HUES6 (cell line): ENCODE measurements at regions not wholly inside any gene's neighbourhood (a gene's known extent, or its start where the extent isn't known, plus 50 kb on each side); places are given as distances from the start of the nearest gene placed in this dataset.

Experiments used
- H3K27ac ChIP-seq: 2 replicates; pipeline ENCODE4 v1.7.0; 2013; ENCODE audit warnings: low read depth, mild to moderate bottlenecking, low read length, inconsistent platforms
- H3K27me3 ChIP-seq: 2 replicates; pipeline ENCODE4 v1.6.1; 2013; ENCODE audit warnings: low read length; ENCODE audit not compliant: control insufficient read depth, insufficient read depth
- H3K36me3 ChIP-seq: 2 replicates; pipeline ENCODE4 v1.6.1; 2013; ENCODE audit warnings: low read length; ENCODE audit not compliant: control insufficient read depth, insufficient read depth
- H3K4me1 ChIP-seq: 2 replicates; pipeline ENCODE4 v1.6.1; 2013; ENCODE audit warnings: low read length; ENCODE audit not compliant: control insufficient read depth, insufficient read depth
- H3K4me3 ChIP-seq: 2 replicates; pipeline ENCODE4 v1.5.1; 2013; ENCODE audit warnings: low read depth, low read length
- H3K9ac ChIP-seq: one replicate; pipeline ENCODE4 v1.6.1; 2013; ENCODE audit warnings: mild to moderate bottlenecking, low read length
- H3K9me3 ChIP-seq: 2 replicates; pipeline ENCODE4 v1.6.1; 2013; ENCODE audit warnings: low read depth, low read length; ENCODE audit not compliant: control insufficient read depth, insufficient read depth

- H3K4me1 ChIP-seq: peaks cover 21% of the 10 kb centered on the region
- H3K9me3 ChIP-seq: no peaks in the 10 kb centered on the region
- no peak overlapping the region for H3K4me3 ChIP-seq
- no peaks in the 10 kb centered on the region for H3K36me3 ChIP-seq
- H3K27ac ChIP-seq: peak overlapping the region; percentile 63
- H3K27me3 ChIP-seq: no peaks in the 10 kb centered on the region
- H3K9ac ChIP-seq: no peak overlapping the region
These were observed 93.7 kb upstream of the AP1S2 start for GRCh38 chrX:15948318-15948660.

GRCh38 chrX:15947648-15948317 is 93.2 kb upstream of the AP1S2 start:
- Histone ChIP-seq H3K27ac (peak overlapping the region; percentile 63), H3K27me3 (no peaks in the 10 kb centered on the region)

DNA sequence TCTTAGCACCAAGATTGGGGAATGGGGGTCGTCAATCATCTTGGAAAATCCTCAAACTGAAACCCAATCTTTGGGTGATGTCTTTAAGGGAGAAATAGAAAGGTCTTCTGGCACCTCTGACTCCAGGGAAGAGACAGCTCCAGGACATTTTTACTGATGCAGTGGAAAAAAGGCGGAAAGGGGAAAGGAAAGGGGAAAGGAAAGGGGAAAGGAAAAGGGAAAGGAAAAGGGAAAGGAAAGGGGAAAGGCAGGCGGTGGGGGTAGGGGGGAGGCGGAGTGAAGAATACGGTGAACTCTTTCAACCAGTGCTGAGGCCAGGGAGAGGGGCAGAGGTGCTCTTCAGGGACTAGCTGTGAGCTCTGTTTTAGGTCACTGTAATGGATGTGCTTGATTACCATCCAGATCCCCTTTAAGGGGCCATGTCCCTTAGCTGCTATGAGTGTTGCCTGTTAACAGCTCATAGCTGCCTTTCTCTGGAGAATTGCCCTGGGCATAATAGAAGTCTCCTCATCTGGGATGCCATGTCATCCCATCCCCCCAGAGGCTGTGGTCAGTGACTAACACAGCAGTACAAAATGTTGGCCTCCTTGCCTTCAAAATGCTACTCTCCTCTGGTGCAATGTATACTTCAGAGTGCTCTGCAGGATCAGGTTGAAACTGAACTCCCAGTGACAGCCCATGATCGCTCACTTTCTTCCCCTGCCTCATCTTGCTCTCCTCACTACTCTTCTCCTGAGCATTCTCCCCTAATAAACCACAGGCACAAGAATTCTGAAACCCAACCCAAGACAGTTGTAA is 92.4 kb upstream of the AP1S2 start:
- H3K4me1 ChIP-seq: peaks cover 21% of the 10 kb centered on the region
- no peaks in the 10 kb centered on the region for H3K9me3 ChIP-seq
- no peaks in the 10 kb centered on the region for H3K36me3 ChIP-seq
- H3K9ac ChIP-seq: peak overlapping the region; percentile 46
- H3K4me3 ChIP-seq: peak overlapping the region; percentile 1; the same call in 1 of the 2 replicates
- H3K27ac ChIP-seq: peak overlapping the region; percentile 11; the same call in 1 of the 2 replicates
- H3K27me3 ChIP-seq: no peaks in the 10 kb centered on the region

More at GRCh38 chrX:15947648-15948317, 93.2 kb upstream of the AP1S2 start:
- Histone ChIP-seq H3K36me3 (no peaks in the 10 kb centered on the region), H3K9me3 (no peaks in the 10 kb centered on the region), H3K4me1 (peaks cover 21% of the 10 kb centered on the region), H3K9ac (no peak overlapping the region), H3K4me3 (peak overlapping the region; percentile 1; the same call in 1 of the 2 replicates)

GRCh38 chrX:15943391-15943790 is 88.8 kb upstream of the AP1S2 start:
- Histone ChIP-seq H3K4me1 (peaks cover 18% of the 10 kb centered on the region), H3K27ac (no peak overlapping the region), H3K36me3 (no peaks in the 10 kb centered on the region), H3K9me3 (peaks cover 3% of the 10 kb centered on the region; the same call in 1 of the 2 replicates), H3K9ac (no peak overlapping the region), H3K4me3 (no peak overlapping the region), H3K27me3 (no peaks in the 10 kb centered on the region)

DNA sequence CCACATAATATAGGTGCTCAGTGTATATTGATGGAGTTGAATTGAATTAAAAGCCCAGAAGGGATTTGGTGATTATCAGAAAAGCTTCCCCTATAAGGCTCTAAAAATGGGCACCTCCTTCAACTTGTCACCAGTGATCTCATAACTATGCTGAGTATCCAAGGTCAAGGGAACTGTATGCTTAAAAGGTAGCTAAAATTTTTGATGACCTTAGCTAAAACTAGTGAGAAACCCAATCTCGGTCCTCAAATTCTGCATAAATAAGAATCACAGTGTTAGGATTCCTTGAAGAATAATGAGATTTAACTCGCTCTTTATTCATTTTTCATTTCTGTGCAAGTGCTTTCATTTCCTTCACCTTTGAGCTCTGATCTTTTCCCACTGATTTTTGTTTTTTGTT is 87.7 kb upstream of the AP1S2 start:
- Histone ChIP-seq H3K4me3 (no peak overlapping the region), H3K36me3 (no peaks in the 10 kb centered on the region), H3K27me3 (no peaks in the 10 kb centered on the region), H3K9me3 (peaks cover 3% of the 10 kb centered on the region; the same call in 1 of the 2 replicates), H3K4me1 (peaks cover 8% of the 10 kb centered on the region), H3K27ac (no peak overlapping the region), H3K9ac (no peak overlapping the region)

DNA sequence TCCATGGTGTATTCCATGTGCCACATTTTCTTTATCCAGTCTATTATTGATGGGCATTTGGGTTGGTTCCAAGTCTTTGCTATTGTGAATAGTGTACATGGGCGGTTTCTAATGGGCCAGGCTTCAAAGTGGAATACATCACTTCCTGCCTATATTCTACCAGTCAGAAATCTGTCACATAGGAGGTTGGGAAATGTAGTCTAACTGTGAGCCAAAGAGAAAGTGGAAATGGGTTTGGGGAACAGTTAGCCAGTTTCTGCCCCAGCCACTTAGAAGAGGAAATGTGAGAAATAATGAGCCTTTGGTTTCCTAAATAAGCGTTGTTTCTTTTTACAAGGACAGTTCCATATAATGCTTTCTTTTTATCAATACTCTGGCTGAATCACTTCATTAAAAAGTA is 85.1 kb upstream of the AP1S2 start:
- no peak overlapping the region for H3K4me3 ChIP-seq
- no peak overlapping the region for H3K9ac ChIP-seq
- no peaks in the 10 kb centered on the region for H3K27me3 ChIP-seq
- H3K36me3 ChIP-seq: no peaks in the 10 kb centered on the region
- H3K4me1 ChIP-seq: no peaks in the 10 kb centered on the region
- H3K27ac ChIP-seq: no peak overlapping the region
- peaks cover 3% of the 10 kb centered on the region; the same call in 1 of the 2 replicates for H3K9me3 ChIP-seq

DNA sequence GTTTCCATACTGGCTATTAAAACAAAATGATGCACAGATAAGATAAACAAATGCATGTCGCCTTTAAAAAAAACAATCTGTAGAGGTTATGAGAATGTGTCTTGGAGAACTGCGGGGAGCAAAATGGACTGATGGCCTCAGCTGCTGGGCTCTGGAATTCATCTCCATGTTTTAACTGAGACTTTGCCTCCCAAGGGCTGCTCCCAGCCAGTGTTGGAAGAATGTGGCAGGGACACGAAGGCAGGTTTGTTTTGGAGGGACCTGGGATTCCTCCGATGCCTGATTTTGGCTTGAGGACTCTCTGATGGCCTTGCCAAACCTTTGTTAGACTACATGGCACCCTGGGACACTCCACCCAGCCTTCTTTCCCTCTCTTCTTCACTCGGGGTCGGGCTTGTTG is 83.5 kb upstream of the AP1S2 start:
- no peak overlapping the region for H3K4me3 ChIP-seq
- H3K36me3 ChIP-seq: no peaks in the 10 kb centered on the region
- no peak overlapping the region for H3K27ac ChIP-seq
- no peaks in the 10 kb centered on the region for H3K27me3 ChIP-seq
- peaks cover 3% of the 10 kb centered on the region; the same call in 1 of the 2 replicates for H3K9me3 ChIP-seq
- no peaks in the 10 kb centered on the region for H3K4me1 ChIP-seq
- H3K9ac ChIP-seq: no peak overlapping the region

GRCh38 chrX:15931362-15931761 is 76.7 kb upstream of the AP1S2 start:
- H3K27ac ChIP-seq: no peak overlapping the region
- H3K9ac ChIP-seq: no peak overlapping the region
- H3K9me3 ChIP-seq: no peaks in the 10 kb centered on the region
- H3K36me3 ChIP-seq: no peaks in the 10 kb centered on the region
- H3K27me3 ChIP-seq: no peaks in the 10 kb centered on the region
- peaks cover 27% of the 10 kb centered on the region for H3K4me1 ChIP-seq
- H3K4me3 ChIP-seq: no peak overlapping the region

DNA sequence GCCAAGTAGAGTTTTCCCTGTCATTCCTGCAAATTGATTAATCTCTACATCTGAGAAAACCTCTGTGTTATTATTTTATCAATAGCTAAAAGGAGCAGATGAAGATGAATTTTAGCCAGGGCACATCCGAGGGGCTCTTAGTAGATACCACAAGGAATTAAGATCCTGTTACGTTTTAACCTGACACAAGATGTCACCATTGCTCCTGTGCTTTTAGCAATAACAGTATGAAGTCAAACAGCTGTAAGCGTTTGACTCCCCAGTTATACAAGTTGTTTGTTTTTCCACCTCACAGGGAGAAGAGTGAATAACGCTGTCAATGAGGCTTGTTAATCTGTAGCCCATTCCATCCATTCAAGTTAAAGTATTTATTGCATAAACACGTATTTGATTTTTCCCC is 76.0 kb upstream of the AP1S2 start:
- H3K27ac ChIP-seq: no peak overlapping the region
- H3K9me3 ChIP-seq: no peaks in the 10 kb centered on the region
- no peaks in the 10 kb centered on the region for H3K36me3 ChIP-seq
- no peak overlapping the region for H3K9ac ChIP-seq
- no peaks in the 10 kb centered on the region for H3K27me3 ChIP-seq
- H3K4me3 ChIP-seq: no peak overlapping the region
- H3K4me1 ChIP-seq: peaks cover 27% of the 10 kb centered on the region

GRCh38 chrX:15929194-15929593 is 74.6 kb upstream of the AP1S2 start:
- no peaks in the 10 kb centered on the region for H3K27me3 ChIP-seq
- H3K27ac ChIP-seq: no peak overlapping the region
- no peak overlapping the region for H3K4me3 ChIP-seq
- H3K9me3 ChIP-seq: no peaks in the 10 kb centered on the region
- H3K4me1 ChIP-seq: peaks cover 27% of the 10 kb centered on the region
- no peaks in the 10 kb centered on the region for H3K36me3 ChIP-seq
- peak overlapping the region; percentile 19 for H3K9ac ChIP-seq

- H3K4me3 ChIP-seq: no peak overlapping the region
- peaks cover 23% of the 10 kb centered on the region for H3K4me1 ChIP-seq
- H3K27ac ChIP-seq: no peak overlapping the region
- no peaks in the 10 kb centered on the region for H3K36me3 ChIP-seq
- H3K9me3 ChIP-seq: no peaks in the 10 kb centered on the region
- H3K9ac ChIP-seq: no peak overlapping the region
- no peaks in the 10 kb centered on the region for H3K27me3 ChIP-seq
These were observed 72.0 kb upstream of the AP1S2 start for GRCh38 chrX:15926622-15927021.
